H1 (cell line): ENCODE measurements at regions not wholly inside any gene's neighbourhood (a gene's known extent, or its start where the extent isn't known, plus 50 kb on each side); places are given as distances from the start of the nearest gene placed in this dataset.

Experiments
- JUND ChIP-seq: IDR thresholded peaks from 2 replicates; pipeline ENCODE4 v1.6.1; 2011; ENCODE audit warnings: mild to moderate bottlenecking, improper control_type of control experiment, low read length
- SUZ12 ChIP-seq: fragments of 200-600 bp; sonication (generic); IDR thresholded peaks from 2 replicates; pipeline ENCODE4 v1.6.1; 2012; ENCODE audit warnings: mild to moderate bottlenecking, inconsistent platforms, low read length, moderate library complexity, mixed read lengths

GRCh38 chr1:83520797-83521196, 478.1 kb downstream of the TTLL7 start:
- no peak for TF ChIP-seq JUND
- TF ChIP-seq SUZ12 = no peak
